ENCODE measurements at regions not wholly inside any gene's neighbourhood (a gene's known extent, or its start where the extent isn't known, plus 50 kb on each side); places are given as distances from the start of the nearest gene placed in this dataset.

DNA sequence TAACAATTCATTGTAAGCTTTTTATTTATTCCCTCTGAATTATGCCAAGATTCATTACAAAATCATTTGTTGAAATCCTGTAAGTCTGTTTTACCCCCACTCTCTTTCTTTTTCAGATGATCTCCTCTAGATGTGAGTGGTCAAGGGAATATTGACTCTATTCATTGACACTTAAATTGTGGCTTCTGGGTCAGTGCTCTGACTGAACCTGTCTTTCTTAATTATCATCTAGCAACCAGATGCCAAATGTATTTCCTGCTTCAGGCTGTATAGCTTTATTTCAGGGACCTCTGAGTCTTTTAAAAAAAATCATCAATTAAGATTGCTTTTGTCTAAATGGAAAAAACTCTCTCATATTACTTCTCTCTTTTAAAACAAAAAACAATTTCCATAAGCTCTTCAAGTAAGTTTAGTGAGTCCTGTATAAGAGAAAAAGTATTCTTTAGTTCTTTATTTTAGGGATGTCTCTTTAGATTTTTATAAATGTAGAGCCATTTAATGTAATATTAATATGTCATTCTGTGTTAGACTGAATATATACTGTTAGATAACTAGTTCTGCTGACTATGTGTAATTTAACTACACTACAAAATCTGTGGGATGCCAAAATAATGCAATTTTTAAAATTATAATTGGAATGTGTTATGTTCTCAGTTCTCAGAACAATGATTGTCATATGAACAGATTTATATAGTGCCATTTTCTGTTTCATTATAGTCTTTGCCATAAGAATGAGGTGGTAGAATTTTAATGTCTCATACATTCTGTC, 645.8 kb upstream of the EDIL3 start:
- Histone ChIP-seq H2BK12ac (ENCODE audit: insufficient read length, low read depth, low read length) (no peak overlapping the region), H4K8ac (replicated peaks; ENCODE audit: insufficient read length, low read depth, low read length) (no peak overlapping the region), H3K9ac (ENCODE audit: extremely low read depth, insufficient read length, low read length) (no peak overlapping the region), H2BK120ac (ENCODE audit: low read depth, low read length, poor library complexity, severe bottlenecking) (no peak overlapping the region), H2BK20ac (ENCODE audit: low read depth, low read length, poor library complexity, severe bottlenecking) (no peak overlapping the region), H3K9me3 (ENCODE audit: control insufficient read depth, low read depth, low read length) (no peaks in the 10 kb centered on the region), H2BK15ac (ENCODE audit: low read depth, low read length) (no peak overlapping the region), H2BK5ac (ENCODE audit: insufficient read length, low read length) (no peak overlapping the region), H3K4me1 (ENCODE audit: insufficient read depth, low read length) (no peaks in the 10 kb centered on the region), H3K18ac (ENCODE audit: insufficient read length, low read depth, low read length) (no peak overlapping the region), H3K79me2 (ENCODE audit: insufficient read depth, low read length) (no peaks in the 10 kb centered on the region), H3K14ac (ENCODE audit: insufficient read depth, low read length) (no peak overlapping the region), H3K27me3 (ENCODE audit: insufficient read depth, low read length) (no peaks in the 10 kb centered on the region), H4K5ac (ENCODE audit: insufficient read length, low read depth, low read length) (no peak overlapping the region), H3K4ac (ENCODE audit: low read depth, low read length) (no peak overlapping the region), H3K79me1 (ENCODE audit: insufficient read depth, low read depth, low read length, poor library complexity, severe bottlenecking) (no peaks in the 10 kb centered on the region), H3T11ph (ENCODE audit: low read length) (no peak overlapping the region), H2AK5ac (ENCODE audit: insufficient read length, low read length) (no peak overlapping the region), H3K23me2 (ENCODE audit: insufficient read length, low read depth, low read length, poor library complexity, severe bottlenecking) (no peaks in the 10 kb centered on the region), H3K27ac (ENCODE audit: insufficient read length, low read depth, low read length) (no peak overlapping the region), H4K91ac (ENCODE audit: insufficient read length, low read depth, low read length) (no peak overlapping the region), H3K4me2 (ENCODE audit: insufficient read depth, insufficient read length, low read length) (no peak overlapping the region), H3K56ac (ENCODE audit: insufficient read length, low read depth, low read length) (no peak overlapping the region), H4K20me1 (ENCODE audit: control insufficient read depth, insufficient read depth, insufficient read length) (no peaks in the 10 kb centered on the region), H2AFZ (ENCODE audit: low read length) (no peak overlapping the region), H3K23ac (ENCODE audit: insufficient read length, low read depth, low read length) (no peak overlapping the region)
- no peak for DNase-seq
- H3K36me3 Mint-ChIP-seq (ENCODE audit: insufficient read depth in 1 of 3, low read depth in 3 of 3) = no peaks in the 10 kb centered on the region
- H3K9me3 Mint-ChIP-seq = peaks cover 0 to 3% of the 10 kb centered on the region in 2 experiments; a peak in 1 of 5 replicates
- no peaks in the 10 kb centered on the region for H3K27me3 Mint-ChIP-seq (ENCODE audit: low read depth)
- H3K4me1 Mint-ChIP-seq = peaks cover 0 to 3% of the 10 kb centered on the region in 2 experiments; a peak in 2 of 4 replicates
- TF ChIP-seq, protein P1, sequence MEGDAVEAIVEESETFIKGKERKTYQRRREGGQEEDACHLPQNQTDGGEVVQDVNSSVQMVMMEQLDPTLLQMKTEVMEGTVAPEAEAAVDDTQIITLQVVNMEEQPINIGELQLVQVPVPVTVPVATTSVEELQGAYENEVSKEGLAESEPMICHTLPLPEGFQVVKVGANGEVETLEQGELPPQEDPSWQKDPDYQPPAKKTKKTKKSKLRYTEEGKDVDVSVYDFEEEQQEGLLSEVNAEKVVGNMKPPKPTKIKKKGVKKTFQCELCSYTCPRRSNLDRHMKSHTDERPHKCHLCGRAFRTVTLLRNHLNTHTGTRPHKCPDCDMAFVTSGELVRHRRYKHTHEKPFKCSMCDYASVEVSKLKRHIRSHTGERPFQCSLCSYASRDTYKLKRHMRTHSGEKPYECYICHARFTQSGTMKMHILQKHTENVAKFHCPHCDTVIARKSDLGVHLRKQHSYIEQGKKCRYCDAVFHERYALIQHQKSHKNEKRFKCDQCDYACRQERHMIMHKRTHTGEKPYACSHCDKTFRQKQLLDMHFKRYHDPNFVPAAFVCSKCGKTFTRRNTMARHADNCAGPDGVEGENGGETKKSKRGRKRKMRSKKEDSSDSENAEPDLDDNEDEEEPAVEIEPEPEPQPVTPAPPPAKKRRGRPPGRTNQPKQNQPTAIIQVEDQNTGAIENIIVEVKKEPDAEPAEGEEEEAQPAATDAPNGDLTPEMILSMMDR (conservative IDR thresholded peaks at IDR 0.05) = no peak
- H3K27ac Mint-ChIP-seq = no peak overlapping the region
- no peak overlapping the region for H3K4me3 Mint-ChIP-seq

Measured in H9 (cell line).